ENCODE measurements at regions not wholly inside any gene's neighbourhood (a gene's known extent, or its start where the extent isn't known, plus 50 kb on each side); places are given as distances from the start of the nearest gene placed in this dataset.
"Not testable (repeated sequence)": the region's sequence is repeated elsewhere in the genome, so short reads cannot be mapped to it uniquely, and the experiment has no call there.

GRCh38 chr7:156590212-156590611, 50.4 kb upstream of the RNF32 start:
- no peak for DNase-seq (ENCODE audit: low read depth)

- no peak for DNase-seq (ENCODE audit: low read depth)
Observed at GRCh38 chr7:156589808-156590207, 50.8 kb upstream of the RNF32 start.

GRCh38 chr7:156585926-156586325, 54.6 kb upstream of the RNF32 start:
- DNase-seq (ENCODE audit: low read depth), result no peak

- DNase-seq (ENCODE audit: low read depth), result no peak
Observed at GRCh38 chr7:156585025-156585648, 55.4 kb upstream of the RNF32 start.

- DNase-seq (ENCODE audit: low read depth), result no peak
Observed at GRCh38 chr7:156582591-156583123, 57.9 kb upstream of the RNF32 start.

GRCh38 chr7:156580036-156580435, 60.5 kb upstream of the RNF32 start:
- DNase-seq (ENCODE audit: low read depth), result no peak

- DNase-seq (ENCODE audit: low read depth), result no peak
Observed at GRCh38 chr7:156579566-156579965, 61.0 kb upstream of the RNF32 start.

GRCh38 chr7:156578978-156579430, 61.6 kb upstream of the RNF32 start:
- DNase-seq (ENCODE audit: low read depth), result no peak

GRCh38 chr7:156578578-156578940, 62.0 kb upstream of the RNF32 start:
- no peak for DNase-seq (ENCODE audit: low read depth)

- DNase-seq (ENCODE audit: low read depth), result no peak
Observed at GRCh38 chr7:156577645-156578577, 62.7 kb upstream of the RNF32 start.

- no peak for DNase-seq (ENCODE audit: low read depth)
Observed at GRCh38 chr7:156576216-156577058, 64.1 kb upstream of the RNF32 start.

- DNase-seq (ENCODE audit: low read depth), result no peak
Observed at GRCh38 chr7:156568258-156568657, 72.3 kb upstream of the RNF32 start.

GRCh38 chr7:156566812-156567549, 73.6 kb upstream of the RNF32 start:
- no peak for DNase-seq (ENCODE audit: low read depth)

- not testable (repeated sequence) for DNase-seq (ENCODE audit: low read depth)
Observed at GRCh38 chr7:156565002-156565401, 75.6 kb upstream of the RNF32 start.

- no peak for DNase-seq (ENCODE audit: low read depth)
Observed at GRCh38 chr7:156560696-156561095, 79.9 kb upstream of the RNF32 start.

- DNase-seq (ENCODE audit: low read depth), result no peak
Observed at GRCh38 chr7:156560075-156560474, 80.5 kb upstream of the RNF32 start.

- no peak for DNase-seq (ENCODE audit: low read depth)
Observed at GRCh38 chr7:156559001-156559400, 81.6 kb upstream of the RNF32 start.

- no peak for DNase-seq (ENCODE audit: low read depth)
Observed at GRCh38 chr7:156558198-156558597, 82.4 kb upstream of the RNF32 start.

- no peak for DNase-seq (ENCODE audit: low read depth)
Observed at GRCh38 chr7:156556083-156556482, 84.5 kb upstream of the RNF32 start.

GRCh38 chr7:156554488-156554887, 86.1 kb upstream of the RNF32 start:
- no peak for DNase-seq (ENCODE audit: low read depth)

GRCh38 chr7:156549636-156550035, 90.9 kb upstream of the RNF32 start:
- no peak for DNase-seq (ENCODE audit: low read depth)

All from stimulated activated CD8-positive, alpha-beta memory T cell treated with anti-CD3 and anti-CD28 coated beads, Interleukin-12 subunit alpha, Interleukin-12 subunit beta, amount 100 ng/mL, for 1 hour (primary cell).